Stromal cell of bone marrow (primary cell): ENCODE measurements at regions not wholly inside any gene's neighbourhood (a gene's known extent, or its start where the extent isn't known, plus 50 kb on each side); places are given as distances from the start of the nearest gene placed in this dataset.
A peak's percentile ranks its signal among the peaks of the same experiment; 100 is the strongest.

Experiments
- DNase-seq: peaks from one replicate; pipeline ENCODE4 v3.0.0-alpha.2; 2012; ENCODE audit warnings: low read depth

GRCh38 chr1:198040880-198041279 is 115.9 kb upstream of the NEK7 start:
- DNase-seq, result no peak

DNA sequence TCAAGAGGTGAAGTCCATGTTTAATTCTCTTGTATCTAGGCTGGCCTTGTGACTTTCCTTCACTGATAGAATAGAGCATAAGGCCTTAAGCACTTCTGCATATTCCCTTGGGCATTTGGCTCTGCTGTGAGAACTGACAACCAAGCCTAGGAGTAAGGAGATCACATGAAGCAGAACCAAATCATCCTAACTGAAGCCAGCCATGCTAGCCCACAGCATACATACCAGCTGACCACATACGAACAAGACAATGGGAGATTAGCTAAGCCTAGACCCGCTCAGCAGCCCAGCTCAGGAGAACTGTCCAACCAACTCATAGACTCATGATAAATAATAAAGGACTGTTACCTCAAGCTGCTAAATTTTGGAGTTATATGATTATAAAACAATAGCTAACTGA is 114.6 kb upstream of the NEK7 start:
- DNase-seq, result no peak

DNA sequence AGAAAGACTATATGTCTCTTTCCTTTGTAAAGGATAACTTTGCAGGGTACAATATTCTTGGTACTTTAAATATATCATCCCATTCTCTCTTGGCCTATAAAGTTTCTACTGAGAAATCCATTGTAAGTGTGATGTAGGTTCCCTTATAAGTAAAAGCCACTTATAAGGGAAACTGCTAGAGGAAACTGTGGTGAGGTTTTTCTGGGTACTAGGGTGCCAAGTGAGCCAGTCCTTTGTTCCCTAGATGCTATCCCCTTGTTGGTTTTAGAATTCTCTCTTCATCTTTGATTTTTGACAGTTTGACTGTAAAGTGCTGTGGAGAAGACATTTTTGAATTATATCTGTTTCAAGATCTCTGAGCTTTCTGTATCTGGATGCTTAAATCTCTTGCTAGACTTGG is 108.9 kb upstream of the NEK7 start:
- DNase-seq, result no peak

DNA sequence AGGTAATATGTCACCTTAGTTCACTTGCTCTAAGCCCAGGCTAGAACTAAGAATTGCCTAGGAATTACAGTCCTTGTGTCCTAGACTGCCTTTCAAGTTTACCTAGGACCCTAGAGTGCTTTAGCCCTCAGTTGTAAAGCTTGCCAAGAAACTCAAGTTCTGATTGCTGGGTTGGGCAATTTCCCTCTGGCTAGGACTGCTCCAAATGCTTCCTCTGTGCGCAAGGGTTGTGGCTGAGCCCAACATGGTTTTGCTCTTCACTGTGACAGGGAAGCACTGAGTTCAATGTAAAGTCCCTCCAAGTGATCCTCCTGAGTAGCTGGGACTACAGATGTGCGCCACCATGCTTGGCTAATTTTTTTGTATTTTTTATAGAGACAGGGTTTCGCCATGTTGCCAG is 102.3 kb upstream of the NEK7 start:
- DNase-seq, result no peak

DNA sequence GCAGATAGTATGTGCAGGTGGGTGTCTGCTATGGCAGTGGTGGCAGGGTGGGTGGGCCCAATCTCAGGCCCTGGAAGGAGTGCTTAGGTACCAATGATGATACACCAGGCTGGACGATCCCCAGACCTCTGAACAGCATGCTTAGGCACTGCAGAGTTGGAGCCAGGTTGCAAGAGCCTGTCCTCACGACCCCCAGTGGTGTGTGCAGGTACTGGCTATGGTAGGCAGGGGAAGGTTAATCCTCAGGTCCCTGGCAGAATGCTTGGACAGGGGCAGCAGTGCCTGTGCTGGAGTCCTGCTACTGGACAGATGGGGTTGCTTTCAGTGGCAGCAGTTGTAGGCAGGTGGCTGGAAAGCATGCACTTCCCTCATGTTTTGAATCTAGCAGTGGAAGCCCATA is 100.5 kb upstream of the NEK7 start:
- no peak for DNase-seq

DNA sequence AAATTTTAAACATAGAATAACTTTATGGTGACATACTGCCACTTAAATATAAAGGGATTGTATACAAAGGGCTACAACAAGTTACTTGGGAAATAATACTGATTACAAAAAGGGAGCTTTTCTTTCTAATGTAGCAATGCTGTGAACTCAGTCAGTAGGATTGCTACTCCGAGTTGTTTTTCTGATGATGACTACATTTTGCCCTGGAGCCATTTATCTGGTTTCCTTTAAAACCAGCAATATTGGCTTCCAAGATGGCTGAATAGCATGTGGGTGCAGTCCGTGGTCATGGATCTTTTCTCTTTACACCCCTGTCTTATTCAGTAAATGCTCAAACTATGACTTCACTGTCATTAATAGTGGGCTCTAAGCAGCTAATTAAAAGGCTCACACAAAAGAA is 92.6 kb upstream of the NEK7 start:
- DNase-seq, result no peak

- DNase-seq, result no peak
Observed at GRCh38 chr1:198068285-198068684, 88.5 kb upstream of the NEK7 start.

DNA sequence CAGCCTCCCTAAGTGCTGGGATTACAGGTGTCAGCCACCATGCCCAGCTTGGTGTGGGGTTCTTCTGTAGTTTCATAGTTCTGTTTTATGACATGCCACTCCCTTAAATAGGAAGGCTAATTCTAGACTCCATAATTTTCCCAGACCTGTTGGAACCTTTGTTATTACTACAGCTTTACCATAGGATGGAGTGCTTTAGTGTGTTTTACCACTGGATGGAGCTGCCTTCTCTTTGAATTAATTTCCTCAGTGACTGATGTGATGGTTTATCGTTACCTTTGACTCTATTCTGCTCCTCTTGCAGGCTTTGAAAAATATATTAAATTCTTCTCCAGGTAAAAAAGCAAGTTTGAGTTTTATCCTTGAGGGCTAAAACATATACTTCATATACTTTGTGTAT is 84.6 kb upstream of the NEK7 start:
- no peak for DNase-seq

DNA sequence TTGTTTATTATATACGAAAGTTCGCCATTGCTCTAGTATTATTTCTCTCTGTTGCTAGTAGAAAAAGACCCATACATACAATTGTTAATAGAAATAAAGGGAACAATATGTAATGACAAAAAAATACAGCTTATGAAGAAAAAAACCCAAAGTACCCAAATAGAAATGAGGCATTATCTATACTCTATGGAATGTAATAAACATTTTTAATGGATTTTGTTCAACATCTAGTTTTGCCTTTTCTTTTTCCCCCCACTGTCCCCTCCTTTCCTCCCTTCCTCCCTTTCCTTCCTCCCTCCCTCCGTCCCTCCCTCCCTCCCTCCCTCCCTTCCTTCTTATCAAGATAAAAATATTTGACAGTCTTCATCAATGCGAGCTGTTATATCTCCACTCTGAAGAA is 81.5 kb upstream of the NEK7 start:
- DNase-seq, result no peak

DNA sequence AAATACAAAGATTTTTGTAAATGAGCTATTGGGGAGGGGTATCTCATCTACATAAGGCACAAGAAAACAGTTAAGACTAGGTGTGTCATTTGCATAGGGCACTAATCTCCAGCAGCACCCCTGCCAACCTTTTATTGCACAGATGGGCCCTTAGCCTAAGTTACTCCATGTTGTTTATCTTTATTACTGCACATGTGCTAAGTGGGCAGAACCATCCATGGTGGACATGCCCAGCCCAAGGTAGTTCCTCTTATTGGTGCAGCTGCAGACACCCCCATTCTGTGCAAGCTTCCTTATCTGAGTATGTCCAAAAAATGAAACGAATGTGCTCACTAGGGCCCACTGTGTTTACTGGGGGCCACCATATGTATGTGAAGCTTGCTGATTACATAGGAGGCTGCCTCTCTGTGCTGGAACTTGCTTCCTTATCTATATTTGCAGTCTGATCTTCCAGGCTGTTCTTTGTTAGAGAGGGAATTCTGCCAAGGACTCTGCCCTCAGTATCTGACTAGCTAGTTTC is 77.3 kb upstream of the NEK7 start:
- DNase-seq, result no peak

DNA sequence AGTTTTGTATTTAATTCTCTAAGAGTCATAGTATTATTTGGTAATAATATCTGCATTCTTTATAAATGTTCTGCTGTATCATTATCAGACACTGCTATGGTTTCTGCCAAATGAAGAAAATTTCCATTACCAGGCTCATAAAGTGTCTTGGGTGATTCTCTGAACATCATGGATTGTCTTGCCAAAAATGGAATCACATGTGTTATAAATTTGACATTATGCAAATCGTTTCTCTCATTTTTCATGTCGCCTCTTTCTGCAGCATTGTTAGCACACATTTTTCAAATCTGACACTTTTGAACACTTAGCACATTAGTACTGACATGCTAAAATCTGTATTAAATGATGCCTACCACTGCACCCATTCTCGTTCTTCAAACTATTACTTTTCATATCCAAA is 74.2 kb upstream of the NEK7 start:
- DNase-seq, result no peak

- no peak for DNase-seq
Observed at GRCh38 chr1:198083549-198083948, 73.2 kb upstream of the NEK7 start.

- DNase-seq, result no peak
Observed at GRCh38 chr1:198084241-198084908, 72.4 kb upstream of the NEK7 start.

DNA sequence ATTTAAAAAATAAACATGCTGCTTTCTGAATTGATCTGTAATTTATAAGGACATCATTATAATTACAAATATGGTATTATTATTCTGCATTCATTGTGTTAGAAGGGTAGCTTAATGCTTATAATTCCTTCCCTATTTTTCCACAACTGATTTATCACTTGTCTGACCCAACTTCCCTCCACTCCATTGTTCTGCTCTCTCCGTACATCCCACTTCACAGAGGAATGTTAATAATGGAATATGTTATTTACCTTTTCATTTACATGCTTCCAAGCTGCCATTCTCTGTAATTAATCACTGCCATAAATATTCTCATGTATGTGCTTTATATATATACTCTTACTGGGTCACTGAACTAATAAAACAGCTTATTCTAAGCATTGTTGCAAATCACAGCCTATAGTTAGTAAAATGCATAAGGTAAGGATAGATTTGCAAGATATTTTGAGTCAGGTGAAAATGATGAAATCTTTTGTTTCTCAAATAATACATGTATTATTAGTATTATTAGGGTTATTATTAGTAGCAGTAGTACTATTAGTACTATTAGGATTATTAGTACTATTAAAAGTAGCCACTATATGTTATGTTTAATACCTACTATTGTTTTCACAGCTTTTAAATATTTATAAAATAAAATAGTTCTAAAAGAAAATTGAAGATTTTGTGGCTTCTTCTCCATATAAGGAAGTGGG is 70.6 kb upstream of the NEK7 start:
- DNase-seq, result no peak

GRCh38 chr1:198087831-198088230 is 69.0 kb upstream of the NEK7 start:
- no peak for DNase-seq

DNA sequence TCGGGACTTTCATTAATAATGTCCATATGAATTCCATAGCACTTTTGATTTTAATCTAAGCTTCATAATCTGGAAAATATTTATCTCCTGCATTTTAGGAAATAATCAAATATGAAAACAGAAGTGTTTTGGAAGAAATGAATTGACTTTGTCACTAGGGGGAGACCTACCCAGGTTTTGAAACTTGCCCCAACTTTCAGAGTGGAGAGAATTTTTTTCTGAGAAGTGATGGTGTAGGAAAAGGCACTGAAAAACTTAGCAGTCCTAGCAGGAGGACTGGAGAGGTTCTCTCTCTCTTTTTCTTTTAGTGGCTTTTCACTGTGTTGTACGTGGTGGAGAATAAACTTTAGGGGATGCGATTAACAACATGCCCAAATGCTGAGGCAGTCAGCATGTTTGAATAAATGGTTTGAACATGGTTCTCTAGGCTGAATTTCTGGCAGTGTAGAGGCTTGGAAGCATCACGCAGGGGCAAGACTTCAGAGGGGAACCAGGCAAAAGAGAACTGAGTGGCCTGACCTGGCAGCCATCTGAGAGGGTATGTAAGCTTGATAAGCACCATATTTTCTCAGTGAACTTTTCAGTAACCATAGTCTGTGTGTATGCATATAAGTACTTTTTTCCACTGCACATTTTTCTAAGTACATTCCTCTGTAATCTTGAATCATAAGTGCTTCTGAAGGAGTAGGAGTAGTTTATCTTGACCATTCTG is 68.3 kb upstream of the NEK7 start:
- DNase-seq, result peak; percentile 51

- DNase-seq, result no peak
Observed at GRCh38 chr1:198096390-198096789, 60.4 kb upstream of the NEK7 start.

- DNase-seq, result no peak
Observed at GRCh38 chr1:198099755-198100154, 57.0 kb upstream of the NEK7 start.

DNA sequence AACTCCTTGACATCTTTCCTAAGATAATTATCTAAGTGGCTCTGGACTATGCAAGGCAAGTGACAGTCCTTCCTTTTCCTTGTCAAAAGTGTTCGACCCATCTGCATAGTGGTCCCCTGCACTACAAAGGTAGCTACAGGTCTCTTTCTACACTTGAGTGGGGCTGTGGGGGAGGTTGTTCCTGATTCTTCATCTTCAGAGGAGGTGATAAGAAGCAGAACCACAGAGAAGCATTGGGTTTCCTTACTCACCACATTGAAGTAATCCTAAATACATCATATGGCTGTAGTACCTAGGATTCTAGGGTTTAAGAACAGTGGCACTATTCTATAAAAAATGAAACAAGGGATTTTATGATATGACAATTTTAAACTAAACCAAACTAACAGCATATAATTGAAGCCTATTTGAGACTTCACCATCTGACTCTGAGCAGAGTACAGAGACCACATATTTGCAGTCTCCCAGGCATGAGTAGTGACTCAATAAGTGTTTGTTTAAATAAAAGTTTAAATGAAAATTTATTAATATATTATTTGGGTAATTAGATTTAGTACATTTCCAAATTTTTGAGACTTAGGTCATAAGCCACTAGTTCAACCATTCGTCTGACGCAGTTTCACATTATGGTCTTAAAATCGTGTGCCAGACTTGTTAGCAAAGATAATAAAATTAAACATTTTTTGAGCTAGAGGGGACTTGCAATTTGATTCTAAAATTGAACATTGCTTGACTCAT is 54.9 kb upstream of the NEK7 start:
- no peak for DNase-seq

- no peak for DNase-seq
Observed at GRCh38 chr1:198102454-198102827, 54.4 kb upstream of the NEK7 start.

- no peak for DNase-seq
Observed at GRCh38 chr1:198105185-198105584, 51.6 kb upstream of the NEK7 start.

- DNase-seq, result no peak
Observed at GRCh38 chr1:198106011-198106410, 50.8 kb upstream of the NEK7 start.
